HG02798 (cell line): ENCODE measurements at regions not wholly inside any gene's neighbourhood (a gene's known extent, or its start where the extent isn't known, plus 50 kb on each side); places are given as distances from the start of the nearest gene placed in this dataset.
A peak's percentile ranks its signal among the peaks of the same experiment; 100 is the strongest.
"Not testable (repeated sequence)": the region's sequence is repeated elsewhere in the genome, so short reads cannot be mapped to it uniquely, and the experiment has no call there.

ENCODE experiments used
- ATAC-seq: cut with Tn5 transposase; IDR thresholded peaks from one replicate; pipeline ENCODE4 v1.9.1; 2021; ENCODE audit warnings: mild to moderate bottlenecking; ENCODE audit not compliant: unreplicated experiment, poor library complexity

GRCh38 chr17:30714825-30715622, 109.5 kb downstream of the CRLF3 start:
- peak; percentile 66 for ATAC-seq

DNA sequence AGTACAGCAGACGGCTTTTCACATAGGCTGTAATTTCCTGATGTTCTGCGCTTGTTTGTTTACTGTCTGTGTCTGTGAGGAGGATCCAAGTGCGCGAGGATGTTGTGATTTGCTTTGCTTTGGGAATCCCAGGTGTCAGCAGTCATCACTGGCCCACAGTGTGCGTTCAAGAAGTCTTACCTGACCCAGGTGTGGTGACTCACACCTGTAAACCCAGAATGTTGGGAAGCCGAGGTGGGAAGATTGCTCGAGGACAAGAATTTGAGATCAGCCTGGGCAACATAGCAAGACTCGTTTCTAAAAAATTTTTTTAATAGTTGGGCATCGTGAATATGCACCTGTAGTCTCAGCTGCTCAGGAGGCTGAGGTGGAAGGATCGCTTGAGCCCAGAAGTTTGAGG, 110.7 kb downstream of the CRLF3 start:
- ATAC-seq: not testable (repeated sequence)

DNA sequence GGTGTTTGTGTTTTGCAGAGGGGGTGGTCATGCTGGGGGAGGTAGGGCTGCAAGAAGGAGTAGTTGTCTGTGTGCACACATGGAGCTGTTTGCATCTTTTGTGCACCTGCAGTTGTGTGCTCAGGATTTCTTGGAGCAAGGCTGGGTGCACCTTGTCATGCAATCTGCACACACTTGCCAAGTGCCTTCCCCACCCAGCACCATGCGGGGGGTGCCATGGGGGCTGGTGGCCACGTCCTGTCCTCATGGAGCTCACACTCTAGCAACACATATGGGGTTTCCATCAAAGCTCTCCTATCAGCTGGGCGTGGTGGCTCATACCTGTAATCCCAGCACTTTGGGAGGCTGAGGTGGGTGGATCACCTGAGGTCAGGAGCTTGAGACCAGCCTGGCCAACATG, 111.6 kb downstream of the CRLF3 start:
- ATAC-seq: not testable (repeated sequence)

GRCh38 chr17:30711626-30712507, 112.6 kb downstream of the CRLF3 start:
- ATAC-seq: not testable (repeated sequence)

GRCh38 chr17:30711176-30711575, 113.3 kb downstream of the CRLF3 start:
- not testable (repeated sequence) for ATAC-seq

GRCh38 chr17:30710276-30711088, 114.0 kb downstream of the CRLF3 start:
- ATAC-seq: not testable (repeated sequence)

DNA sequence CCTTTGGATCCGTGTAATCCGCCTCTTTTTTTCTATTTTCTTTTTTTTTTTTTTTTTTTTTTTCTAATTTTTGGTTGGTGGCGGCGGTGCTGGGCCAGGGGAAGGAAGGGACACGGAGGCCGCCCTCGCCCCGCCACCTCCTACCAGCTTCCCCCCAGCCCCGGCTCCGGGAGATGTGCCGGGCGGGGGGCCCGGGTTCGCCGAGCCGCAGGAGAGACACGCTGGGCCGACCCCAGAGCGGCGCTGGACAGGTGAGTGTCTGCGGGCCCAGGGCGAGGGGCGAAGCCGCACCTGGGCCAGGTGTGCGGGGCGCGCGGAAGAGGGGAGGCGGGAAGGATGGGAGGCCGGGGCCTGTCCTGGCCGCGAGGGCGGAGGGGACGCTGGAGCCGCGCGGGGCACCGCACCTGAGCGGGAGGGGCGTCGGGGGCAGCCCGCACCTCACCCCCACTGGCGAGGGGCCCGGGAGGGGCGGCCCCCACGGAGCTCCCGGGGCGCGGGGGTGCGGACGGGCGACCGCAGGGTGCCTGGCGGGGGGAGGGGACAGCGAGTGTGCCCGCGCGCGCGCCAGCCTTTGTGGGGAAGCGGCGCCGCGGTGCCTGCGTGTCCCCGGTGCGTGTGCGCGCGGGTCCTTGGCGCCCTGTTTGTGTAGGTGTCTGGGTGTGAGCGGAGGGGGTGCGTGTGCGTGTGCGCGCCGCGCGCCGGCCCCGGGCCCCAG, 114.8 kb downstream of the CRLF3 start:
- not testable (repeated sequence) for ATAC-seq

DNA sequence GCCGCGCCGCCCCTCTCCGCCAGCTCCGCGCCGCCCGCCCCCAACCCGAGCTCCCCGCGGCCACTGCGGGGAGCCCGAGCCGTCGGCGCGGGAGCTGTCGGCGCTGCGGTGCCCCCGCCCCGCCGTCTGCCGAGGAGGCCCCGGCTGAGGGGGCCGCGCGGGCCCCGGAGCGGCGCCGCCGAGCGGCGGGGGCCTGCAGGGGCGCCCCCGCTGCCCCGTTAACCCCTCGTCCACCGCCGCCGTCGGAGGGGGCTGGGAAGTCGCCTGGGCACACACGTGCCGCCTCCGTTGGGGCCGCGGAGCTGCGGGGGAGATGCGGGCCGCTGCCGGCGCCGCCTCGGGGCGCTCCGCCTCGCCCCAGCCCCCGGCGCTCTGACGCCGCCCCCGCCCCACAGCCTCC, 115.4 kb downstream of the CRLF3 start:
- ATAC-seq: peak; percentile 18

DNA sequence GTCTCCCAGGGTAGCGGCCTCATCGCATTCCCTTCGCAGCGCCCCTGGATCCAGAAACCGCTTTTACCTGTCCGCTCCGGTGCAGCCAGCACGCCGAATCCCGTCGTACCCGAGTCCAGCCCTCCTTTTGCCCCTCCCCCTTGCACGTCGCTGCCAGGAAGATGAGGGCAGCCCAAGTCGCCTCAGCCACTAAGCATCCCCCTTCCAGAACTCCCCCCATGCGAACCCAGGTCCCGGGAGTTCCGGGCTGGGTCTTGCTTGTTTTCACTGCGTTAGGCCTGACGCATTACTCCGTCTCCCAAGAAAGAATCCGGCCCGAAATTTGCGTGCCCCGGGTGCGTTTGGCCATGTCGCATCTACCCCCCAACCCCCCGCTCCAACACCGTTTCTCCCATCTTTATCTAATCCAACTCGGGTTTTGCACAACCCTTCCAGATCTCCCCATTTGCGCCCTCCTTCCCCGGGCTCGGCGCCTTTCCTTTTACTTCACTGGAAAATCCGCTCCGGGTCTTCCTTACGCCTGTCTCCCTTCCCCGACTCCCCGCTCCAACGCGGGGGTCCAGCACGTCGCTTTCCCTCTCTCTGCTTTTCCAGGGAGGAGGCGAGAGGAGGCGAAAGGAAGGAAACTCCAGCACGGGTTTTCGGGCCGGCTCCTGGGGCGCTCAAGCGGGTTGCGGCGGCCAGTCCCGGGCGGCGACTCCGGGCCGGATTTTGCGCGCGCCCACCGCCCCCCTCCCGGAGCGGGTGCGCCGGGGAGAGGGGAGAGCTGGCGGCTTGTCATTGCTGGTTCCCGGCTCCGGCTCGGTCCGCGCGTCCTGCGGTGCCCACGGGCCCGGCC, 116.0 kb downstream of the CRLF3 start:
- peak; percentile 58 for ATAC-seq

DNA sequence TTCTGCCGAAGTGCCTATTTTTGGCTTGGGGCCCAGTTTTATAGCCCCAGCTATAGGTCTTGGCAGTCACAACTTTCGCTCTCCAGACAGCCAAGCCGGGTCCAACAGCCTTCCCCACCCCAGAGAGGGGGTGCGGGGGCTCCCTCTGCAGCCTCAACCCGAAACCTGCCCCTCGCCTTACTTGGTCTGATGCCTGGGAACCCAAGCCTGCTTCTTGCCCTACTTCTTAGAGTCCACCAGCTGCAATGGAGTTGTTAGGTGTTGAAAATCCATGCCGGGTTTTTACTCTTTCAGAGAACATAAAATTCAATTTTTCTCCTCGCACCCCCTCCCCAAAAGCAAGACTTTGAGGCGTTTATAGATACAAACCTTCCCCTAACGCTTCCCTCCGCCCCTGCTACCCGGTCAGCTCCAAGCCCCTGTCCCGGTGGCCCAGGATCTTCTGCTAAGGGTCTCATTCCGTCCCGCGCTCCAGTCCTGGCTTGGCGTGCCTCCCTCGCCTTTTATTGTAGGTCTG, 116.7 kb downstream of the CRLF3 start:
- not testable (repeated sequence) for ATAC-seq

DNA sequence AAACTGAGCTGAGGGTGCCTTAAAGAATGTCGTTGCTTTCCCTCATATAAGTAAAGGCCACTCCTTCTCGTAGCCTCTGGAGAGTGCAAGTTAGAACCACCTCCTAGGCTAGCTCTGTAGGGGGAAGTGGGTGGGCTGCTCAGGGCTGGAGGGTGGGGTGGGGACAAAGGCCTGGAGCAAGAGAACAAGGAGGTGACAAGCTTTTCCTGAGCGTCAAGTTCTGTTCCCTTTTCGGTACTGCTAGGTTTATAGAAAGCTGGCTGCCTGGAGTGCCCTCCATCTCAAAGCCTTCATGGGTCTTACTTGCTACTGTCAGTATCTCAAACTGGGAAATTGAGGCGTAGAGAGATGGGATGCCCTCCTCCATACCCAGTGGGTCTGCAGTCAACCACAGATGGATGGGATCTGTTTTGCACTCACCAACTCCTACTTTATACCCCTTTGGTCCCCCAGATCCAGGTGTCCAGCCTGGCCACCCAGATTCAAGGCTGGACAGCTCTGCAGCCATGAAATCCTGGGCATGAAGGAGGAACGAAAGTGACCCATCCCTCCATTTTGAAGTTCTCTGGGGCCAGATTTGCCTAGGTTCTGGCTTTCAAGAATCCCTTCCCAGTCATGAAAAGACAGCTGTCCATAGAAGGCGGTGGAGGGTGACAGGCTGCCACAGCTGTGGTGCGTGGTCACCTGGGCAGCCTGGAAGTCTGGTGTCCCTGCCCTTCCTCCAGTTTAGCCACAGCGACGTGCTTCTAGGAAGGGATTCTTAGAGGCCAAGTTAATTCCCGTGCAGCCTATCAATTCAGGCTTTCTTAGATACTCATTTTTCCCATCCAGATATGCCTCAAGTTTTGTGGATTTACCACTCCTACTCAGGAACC, 117.8 kb downstream of the CRLF3 start:
- ATAC-seq: not testable (repeated sequence)

DNA sequence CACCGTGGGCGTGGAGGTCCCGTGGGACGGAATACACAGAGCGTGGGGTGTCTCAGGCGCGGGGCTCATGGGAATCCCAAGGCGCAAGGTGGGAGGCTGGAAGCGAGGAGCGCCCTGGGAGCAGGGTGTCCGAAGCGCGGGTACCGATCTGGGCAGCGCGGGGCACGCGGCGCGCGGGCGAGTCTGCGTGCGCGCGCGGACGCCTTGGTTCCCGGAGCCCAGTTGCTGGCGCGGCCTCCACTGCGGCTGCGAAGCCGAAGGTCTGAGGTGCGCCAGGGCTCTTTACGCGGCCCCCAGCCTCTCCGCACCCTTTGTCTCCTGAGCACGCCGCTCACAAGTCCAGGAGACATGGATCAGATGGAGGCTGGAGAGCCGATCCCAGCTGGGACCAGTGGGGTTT, 118.5 kb downstream of the CRLF3 start:
- not testable (repeated sequence) for ATAC-seq

DNA sequence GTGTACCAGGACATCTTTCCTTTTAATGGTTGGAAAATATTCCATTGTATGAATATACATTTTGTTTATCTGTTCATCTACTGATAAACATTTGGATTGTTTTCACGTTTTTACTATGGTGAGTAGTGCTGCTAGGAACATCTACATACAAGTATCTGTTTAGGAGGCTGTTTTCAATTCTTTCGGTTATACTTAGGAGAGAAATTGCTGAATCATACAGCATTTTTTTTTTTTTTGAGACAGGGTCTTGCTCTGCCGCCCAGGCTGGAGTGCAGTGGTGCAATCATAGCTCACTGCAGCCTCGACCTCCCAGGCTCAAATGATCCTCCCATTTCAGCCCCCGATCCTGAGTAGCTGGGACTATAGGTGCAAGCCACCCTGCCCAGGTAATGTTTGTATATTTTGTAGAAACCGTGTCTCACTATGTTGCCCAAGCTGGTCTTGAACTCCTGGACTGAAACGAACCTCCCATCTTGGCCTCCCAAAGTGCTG, 122.9 kb downstream of the CRLF3 start:
- ATAC-seq: no peak

DNA sequence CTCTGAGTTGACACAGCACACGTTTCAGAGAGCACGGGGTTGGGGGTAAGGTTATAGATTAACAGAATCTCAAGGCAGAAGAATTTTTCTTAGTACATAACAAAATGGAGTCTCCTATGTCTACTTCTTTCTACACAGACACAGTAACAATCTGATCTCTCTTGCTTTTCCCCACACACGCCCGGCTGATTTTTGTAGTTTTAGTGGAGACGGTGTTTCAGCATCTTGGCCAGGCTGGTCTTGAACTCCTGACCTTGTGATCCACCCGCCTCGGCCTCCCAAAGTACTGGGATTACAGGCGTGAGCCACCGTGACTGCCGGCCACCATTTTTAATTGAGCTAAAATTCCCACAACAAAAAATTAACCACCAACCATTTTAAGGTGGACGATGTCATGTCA, 123.7 kb downstream of the CRLF3 start:
- not testable (repeated sequence) for ATAC-seq

GRCh38 chr17:30697619-30698460, 126.7 kb downstream of the CRLF3 start:
- peak; percentile 61 for ATAC-seq

- no peak for ATAC-seq
These were observed 128.3 kb downstream of the CRLF3 start for GRCh38 chr17:30696234-30696633.
